K562 (cell line): ENCODE measurements at regions not wholly inside any gene's neighbourhood (a gene's known extent, or its start where the extent isn't known, plus 50 kb on each side); places are given as distances from the start of the nearest gene placed in this dataset.

Experiments used
- CEBPG ChIP-seq, 3 experiments: fragments of 200-800 bp in 1 of 3; sonication (Bioruptor generic) in 1 of 3; sonication (generic) in 1 of 3; formaldehyde crosslinking in 1 of 3; IDR thresholded peaks in 2 of 3; conservative IDR thresholded peaks in 1 of 3; 2 replicates each; pipeline versions ENCODE4 v1.6.1 to v1.8.0; 2016 to 2022; ENCODE audit warnings: missing compliant biosample characterization in 2 of 3, missing genetic modification characterization in 2 of 3, mild to moderate bottlenecking in 1 of 3, missing genetic modification reagents in 1 of 3
- CTCF ChIP-seq, 3 experiments: IDR thresholded peaks in 2 of 3; conservative IDR thresholded peaks in 1 of 3; 2 replicates each; pipeline ENCODE4 v1.5.1; 2011 to 2012; ENCODE audit warnings: low read length in 3 of 3, mild to moderate bottlenecking in 3 of 3, control low read depth in 2 of 3, improper control_type of control experiment in 1 of 3, inconsistent platforms in 1 of 3, low read depth in 1 of 3, mixed read lengths in 1 of 3, moderate library complexity in 1 of 3; ENCODE audit not compliant: insufficient read depth in 2 of 3
- EGR1 ChIP-seq: fragments of 450-650 bp; conservative IDR thresholded peaks from 2 replicates; pipeline ENCODE4 v1.6.1; 2017; ENCODE audit warnings: mild to moderate bottlenecking
- HDAC2 ChIP-seq: fragments of 450-650 bp; IDR thresholded peaks from 2 replicates; pipeline ENCODE4 v1.6.1; 2016; ENCODE audit warnings: mild to moderate bottlenecking
- MAZ ChIP-seq, 2 experiments: fragments of 450-650 bp in 1 of 2; sonication (generic) in 1 of 2; formaldehyde crosslinking; IDR thresholded peaks in 1 of 2; conservative IDR thresholded peaks in 1 of 2; 2 replicates each; pipeline versions ENCODE4 v1.4.0 to v1.5.0; 2020; ENCODE audit warnings: mild to moderate bottlenecking in 1 of 2, missing genetic modification reagents in 1 of 2
- NRF1 ChIP-seq, 2 experiments: fragments of 450-650 bp; IDR thresholded peaks in 1 of 2; conservative IDR thresholded peaks in 1 of 2; 2 replicates each; pipeline ENCODE4 v1.6.1; 2014; ENCODE audit warnings: mild to moderate bottlenecking in 2 of 2
- SMC3 ChIP-seq: conservative IDR thresholded peaks from 2 replicates; pipeline ENCODE4 v1.6.1; 2011; ENCODE audit warnings: low read depth, low read length, improper control_type of control experiment; ENCODE audit not compliant: insufficient read depth
- SREBF2 ChIP-seq: sonication (generic); formaldehyde crosslinking; IDR thresholded peaks from 2 replicates; pipeline ENCODE4 v1.4.0; 2020; ENCODE audit warnings: mild to moderate bottlenecking, missing genetic modification reagents
- TOE1 ChIP-seq, 2 experiments: fragments of 450-650 bp in 1 of 2; sonication (generic) in 1 of 2; formaldehyde crosslinking in 1 of 2; IDR thresholded peaks; 2 replicates each; pipeline versions ENCODE4 v1.7.1 to v1.8.0; 2016 to 2022; ENCODE audit warnings: borderline replicate concordance in 2 of 2, mild to moderate bottlenecking in 2 of 2, antibody characterized with exemption in 1 of 2, inconsistent platforms in 1 of 2, low read depth in 1 of 2, missing genetic modification reagents in 1 of 2, moderate library complexity in 1 of 2
- ZC3H11A ChIP-seq: IDR thresholded peaks from 2 replicates; pipeline ENCODE4 v1.6.1; 2012; ENCODE audit warnings: low read depth, low read length, improper control_type of control experiment
- TF ChIP-seq, protein P1 (sequence below): sonication (generic); formaldehyde crosslinking; IDR thresholded peaks from 2 replicates; pipeline ENCODE4 v1.5.0; 2020; ENCODE audit warnings: missing genetic modification reagents
- TF ChIP-seq, protein P2 (sequence below): sonication (generic); formaldehyde crosslinking; IDR thresholded peaks from 2 replicates; pipeline ENCODE4 v1.8.1; 2022; ENCODE audit warnings: missing genetic modification reagents

GRCh38 chr16:74083541-74083940 is 213.1 kb upstream of the PSMD7 start:
- no peak for TF ChIP-seq CEBPG (CRISPR knock-in tag; IDR thresholded peaks at IDR 0.05)
- no peak for TF ChIP-seq CEBPG (tag; conservative IDR thresholded peaks at IDR 0.05 in 1 of 2, IDR thresholded peaks at IDR 0.05 in 1 of 2)
- TF ChIP-seq, protein P1, sequence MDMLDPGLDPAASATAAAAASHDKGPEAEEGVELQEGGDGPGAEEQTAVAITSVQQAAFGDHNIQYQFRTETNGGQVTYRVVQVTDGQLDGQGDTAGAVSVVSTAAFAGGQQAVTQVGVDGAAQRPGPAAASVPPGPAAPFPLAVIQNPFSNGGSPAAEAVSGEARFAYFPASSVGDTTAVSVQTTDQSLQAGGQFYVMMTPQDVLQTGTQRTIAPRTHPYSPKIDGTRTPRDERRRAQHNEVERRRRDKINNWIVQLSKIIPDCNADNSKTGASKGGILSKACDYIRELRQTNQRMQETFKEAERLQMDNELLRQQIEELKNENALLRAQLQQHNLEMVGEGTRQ (CRISPR knock-in tag): no peak
- TF ChIP-seq HDAC2: no peak
- no peak for TF ChIP-seq SMC3
- TF ChIP-seq CTCF (IDR thresholded peaks at IDR 0.05 in 2 of 3, conservative IDR thresholded peaks at IDR 0.05 in 1 of 3; ENCODE audit: insufficient read depth in 2 of 3, low read depth in 1 of 3, low read length in 3 of 3): no peak
- TF ChIP-seq SREBF2 (CRISPR knock-in tag): no peak
- no peak for TF ChIP-seq EGR1
- no peak for TF ChIP-seq TOE1 (IDR thresholded peaks at IDR 0.05; ENCODE audit: borderline replicate concordance)
- no peak for TF ChIP-seq TOE1 (CRISPR knock-in tag; IDR thresholded peaks at IDR 0.05; ENCODE audit: borderline replicate concordance, low read depth)
- TF ChIP-seq NRF1 (conservative IDR thresholded peaks at IDR 0.05 in 1 of 2, IDR thresholded peaks at IDR 0.05 in 1 of 2): no peak
- no peak for TF ChIP-seq ZC3H11A
- TF ChIP-seq, protein P2, sequence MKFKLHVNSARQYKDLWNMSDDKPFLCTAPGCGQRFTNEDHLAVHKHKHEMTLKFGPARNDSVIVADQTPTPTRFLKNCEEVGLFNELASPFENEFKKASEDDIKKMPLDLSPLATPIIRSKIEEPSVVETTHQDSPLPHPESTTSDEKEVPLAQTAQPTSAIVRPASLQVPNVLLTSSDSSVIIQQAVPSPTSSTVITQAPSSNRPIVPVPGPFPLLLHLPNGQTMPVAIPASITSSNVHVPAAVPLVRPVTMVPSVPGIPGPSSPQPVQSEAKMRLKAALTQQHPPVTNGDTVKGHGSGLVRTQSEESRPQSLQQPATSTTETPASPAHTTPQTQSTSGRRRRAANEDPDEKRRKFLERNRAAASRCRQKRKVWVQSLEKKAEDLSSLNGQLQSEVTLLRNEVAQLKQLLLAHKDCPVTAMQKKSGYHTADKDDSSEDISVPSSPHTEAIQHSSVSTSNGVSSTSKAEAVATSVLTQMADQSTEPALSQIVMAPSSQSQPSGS (CRISPR knock-in tag): no peak
- TF ChIP-seq MAZ (CRISPR knock-in tag; conservative IDR thresholded peaks at IDR 0.05 in 1 of 2, IDR thresholded peaks at IDR 0.05 in 1 of 2): no peak
